Liver (tissue), 8 donors: ENCODE measurements at regions not wholly inside any gene's neighbourhood (a gene's known extent, or its start where the extent isn't known, plus 50 kb on each side); places are given as distances from the start of the nearest gene placed in this dataset.

ENCODE experiments used
- DNase-seq: peaks from one replicate; pipeline ENCODE4 v3.0.0-alpha.2; 2017; ENCODE audit warnings: low spot score
- H3K27ac ChIP-seq, 2 donors: one replicate each; pipeline ENCODE4 v1.7.0; 2013; ENCODE audit warnings: inconsistent platforms in 2 of 2, low read length in 2 of 2, control low read depth in 1 of 2, low read depth in 1 of 2, mild to moderate bottlenecking in 1 of 2
- H3K27me3 ChIP-seq, 4 donors: one replicate each; pipeline versions ENCODE4 v1.6.1 to v1.7.0; 2013; ENCODE audit warnings: low read length in 3 of 4, inconsistent platforms in 1 of 4, mild to moderate bottlenecking in 1 of 4, moderate library complexity in 1 of 4; ENCODE audit not compliant: control insufficient read depth in 4 of 4, insufficient read depth in 4 of 4
- H3K36me3 ChIP-seq, 4 donors: one replicate each; pipeline versions ENCODE4 v1.6.1 to v1.7.0; 2013; ENCODE audit warnings: low read length in 3 of 4, mild to moderate bottlenecking in 3 of 4, low read depth in 1 of 4, moderate library complexity in 1 of 4; ENCODE audit not compliant: control insufficient read depth in 4 of 4, insufficient read depth in 3 of 4
- H3K4me1 ChIP-seq, 4 donors: one replicate each; pipeline versions ENCODE4 v1.6.1 to v1.7.0; 2013; ENCODE audit warnings: low read length in 3 of 4, mild to moderate bottlenecking in 3 of 4, moderate library complexity in 1 of 4; ENCODE audit not compliant: control insufficient read depth in 4 of 4, insufficient read depth in 4 of 4
- H3K4me3 ChIP-seq, 3 donors: one replicate each; pipeline versions ENCODE4 v1.6.1 to v1.7.0; 2013; ENCODE audit warnings: low read length in 3 of 3, control low read depth in 1 of 3, low read depth in 1 of 3, mild to moderate bottlenecking in 1 of 3
- H3K9ac ChIP-seq, 2 donors: one replicate each; pipeline ENCODE4 v1.7.0; 2013; ENCODE audit warnings: low read length in 2 of 2, mild to moderate bottlenecking in 2 of 2, moderate library complexity in 2 of 2, control low read depth in 1 of 2, low read depth in 1 of 2
- H3K9me3 ChIP-seq, 4 donors: one replicate each; pipeline versions ENCODE4 v1.6.1 to v1.7.0; 2013; ENCODE audit warnings: low read length in 3 of 4; ENCODE audit not compliant: control insufficient read depth in 4 of 4
- EGR1 ChIP-seq, 2 donors: IDR thresholded peaks; 2 replicates each; pipeline ENCODE4 v1.6.1; 2016 to 2018; ENCODE audit warnings: antibody characterized with exemption in 2 of 2, low read depth in 2 of 2
- FOXA1 ChIP-seq: IDR thresholded peaks from 2 replicates; pipeline ENCODE4 v1.6.1; 2016; ENCODE audit warnings: antibody characterized with exemption
- FOXA2 ChIP-seq: IDR thresholded peaks from 2 replicates; pipeline ENCODE4 v1.6.1; 2016; ENCODE audit warnings: antibody characterized with exemption
- GABPA ChIP-seq, 2 donors: IDR thresholded peaks in 1 of 2; conservative IDR thresholded peaks in 1 of 2; 2 replicates each; pipeline ENCODE4 v1.6.1; 2016; ENCODE audit warnings: antibody characterized with exemption in 2 of 2, mild to moderate bottlenecking in 1 of 2, moderate library complexity in 1 of 2
- HNF4G ChIP-seq: IDR thresholded peaks from 2 replicates; pipeline ENCODE4 v1.6.1; 2016; ENCODE audit warnings: antibody characterized with exemption
- JUND ChIP-seq, 2 donors: IDR thresholded peaks; 2 replicates each; pipeline ENCODE4 v1.6.1; 2016; ENCODE audit warnings: antibody characterized with exemption in 2 of 2
- MAX ChIP-seq: IDR thresholded peaks from 2 replicates; pipeline ENCODE4 v1.6.1; 2016; ENCODE audit warnings: antibody characterized with exemption
- RAD21 ChIP-seq, 2 donors: IDR thresholded peaks; 2 replicates each; pipeline ENCODE4 v1.6.1; 2016; ENCODE audit warnings: antibody characterized with exemption in 2 of 2, mild to moderate bottlenecking in 2 of 2
- RXRA ChIP-seq, 2 donors: IDR thresholded peaks; 2 replicates each; pipeline ENCODE4 v1.6.1; 2017 to 2018; ENCODE audit warnings: antibody characterized with exemption in 2 of 2, mild to moderate bottlenecking in 1 of 2
- SP1 ChIP-seq: IDR thresholded peaks from 2 replicates; pipeline ENCODE4 v1.6.1; 2018; ENCODE audit warnings: antibody characterized with exemption, mild to moderate bottlenecking
- TAF1 ChIP-seq: conservative IDR thresholded peaks from 2 replicates; pipeline ENCODE4 v1.6.1; 2016; ENCODE audit warnings: antibody characterized with exemption, mild to moderate bottlenecking
- YY1 ChIP-seq: IDR thresholded peaks from 2 replicates; pipeline ENCODE4 v1.6.1; 2016; ENCODE audit warnings: antibody characterized with exemption, mild to moderate bottlenecking
- ZBTB33 ChIP-seq: IDR thresholded peaks from 2 replicates; pipeline ENCODE4 v1.6.1; 2016; ENCODE audit warnings: antibody characterized with exemption
- WGBS: extraction: QIAGEN DNeasy Blood & Tissue Kit; methylation state at CpG from one replicate; pipeline ENCODE4 v1.1.7; 2013; 5-methylcytosine and 5-hydroxymethylcytosine counted together
- TF ChIP-seq, protein P1 (sequence below): fragments of 150-350 bp; IDR thresholded peaks from 2 replicates; pipeline ENCODE4 v1.5.1; 2017; ENCODE audit warnings: improper control_type of control experiment, low read depth, low read length; ENCODE audit not compliant: missing input control
- TF ChIP-seq, protein P2 (sequence below): IDR thresholded peaks from 2 replicates; pipeline ENCODE4 v1.6.1; 2016; ENCODE audit warnings: antibody characterized with exemption
- TF ChIP-seq, protein P3 (sequence below): IDR thresholded peaks from 2 replicates; pipeline ENCODE4 v1.6.1; 2016; ENCODE audit warnings: antibody characterized with exemption, mild to moderate bottlenecking
- donor health status: healthy.
- donor health status: healthy.
- donor health status: healthy.
- donor health status: healthy.
- donor health status: healthy.

DNA sequence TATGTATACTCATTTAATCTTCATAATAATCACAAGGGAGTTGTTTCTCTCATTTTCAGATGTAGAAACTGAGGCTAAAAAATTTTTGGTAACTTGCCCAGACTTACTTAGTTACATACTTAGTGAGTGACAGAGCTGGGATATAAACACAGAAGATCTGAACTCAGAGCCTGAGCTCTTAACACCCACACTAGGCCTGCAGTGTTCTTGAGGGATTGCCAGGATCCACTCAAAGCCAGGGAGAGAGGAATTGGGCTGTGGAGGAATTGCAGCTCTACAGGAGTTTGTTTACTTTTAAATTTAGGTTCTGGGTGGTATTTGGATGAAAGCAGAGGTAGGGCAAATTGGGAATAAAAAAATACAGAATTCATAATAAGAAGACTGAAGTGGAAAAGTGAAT is 515.1 kb upstream of the PLXNA2 start (continued):
- TF ChIP-seq, protein P1, sequence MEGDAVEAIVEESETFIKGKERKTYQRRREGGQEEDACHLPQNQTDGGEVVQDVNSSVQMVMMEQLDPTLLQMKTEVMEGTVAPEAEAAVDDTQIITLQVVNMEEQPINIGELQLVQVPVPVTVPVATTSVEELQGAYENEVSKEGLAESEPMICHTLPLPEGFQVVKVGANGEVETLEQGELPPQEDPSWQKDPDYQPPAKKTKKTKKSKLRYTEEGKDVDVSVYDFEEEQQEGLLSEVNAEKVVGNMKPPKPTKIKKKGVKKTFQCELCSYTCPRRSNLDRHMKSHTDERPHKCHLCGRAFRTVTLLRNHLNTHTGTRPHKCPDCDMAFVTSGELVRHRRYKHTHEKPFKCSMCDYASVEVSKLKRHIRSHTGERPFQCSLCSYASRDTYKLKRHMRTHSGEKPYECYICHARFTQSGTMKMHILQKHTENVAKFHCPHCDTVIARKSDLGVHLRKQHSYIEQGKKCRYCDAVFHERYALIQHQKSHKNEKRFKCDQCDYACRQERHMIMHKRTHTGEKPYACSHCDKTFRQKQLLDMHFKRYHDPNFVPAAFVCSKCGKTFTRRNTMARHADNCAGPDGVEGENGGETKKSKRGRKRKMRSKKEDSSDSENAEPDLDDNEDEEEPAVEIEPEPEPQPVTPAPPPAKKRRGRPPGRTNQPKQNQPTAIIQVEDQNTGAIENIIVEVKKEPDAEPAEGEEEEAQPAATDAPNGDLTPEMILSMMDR, result no peak
- TF ChIP-seq FOXA1, result no peak
- no peak for TF ChIP-seq HNF4G
- no peak for TF ChIP-seq TAF1
- TF ChIP-seq FOXA2, result no peak
- no peak for TF ChIP-seq JUND (IDR thresholded peaks at IDR 0.05)

DNA sequence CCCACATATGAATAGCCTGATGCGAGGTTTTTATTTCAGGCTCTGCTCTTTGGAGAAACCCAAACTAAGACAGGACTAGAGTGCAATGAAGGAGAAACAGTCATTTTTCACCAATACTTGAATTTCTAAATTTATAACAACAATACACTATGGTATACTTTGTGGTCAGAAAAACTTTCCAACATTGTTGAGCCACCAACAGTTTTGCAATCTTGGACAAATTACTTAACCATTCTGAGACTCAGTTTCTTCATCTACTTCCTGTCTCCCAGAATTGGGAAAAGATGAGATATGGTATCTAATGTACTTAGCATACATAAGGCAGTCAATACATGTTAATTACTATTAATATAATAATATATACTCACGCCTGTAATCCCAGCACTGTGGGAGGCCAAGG is 519.8 kb upstream of the PLXNA2 start:
- Histone ChIP-seq H3K4me1 (no peaks in the 10 kb centered on the region), H3K27me3 (no peaks in the 10 kb centered on the region), H3K9me3 (no peaks in the 10 kb centered on the region), H3K4me3 (no peak overlapping the region), H3K9ac (no peak overlapping the region), H3K36me3 (no peaks in the 10 kb centered on the region), H3K27ac (no peak overlapping the region)
- 96% methylated on average over 2 of the region's 2 CpGs for WGBS
- TF ChIP-seq FOXA1 (no peak), YY1 (no peak), EGR1 (IDR thresholded peaks at IDR 0.05; ENCODE audit: low read depth in 2 of 2) (no peak)
- TF ChIP-seq, protein P2, sequence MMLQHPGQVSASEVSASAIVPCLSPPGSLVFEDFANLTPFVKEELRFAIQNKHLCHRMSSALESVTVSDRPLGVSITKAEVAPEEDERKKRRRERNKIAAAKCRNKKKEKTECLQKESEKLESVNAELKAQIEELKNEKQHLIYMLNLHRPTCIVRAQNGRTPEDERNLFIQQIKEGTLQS, result no peak
- no peak for DNase-seq

- Histone ChIP-seq H3K4me3 (no peak overlapping the region), H3K27me3 (no peaks in the 10 kb centered on the region), H3K4me1 (no peaks in the 10 kb centered on the region), H3K36me3 (no peaks in the 10 kb centered on the region), H3K9ac (no peak overlapping the region), H3K9me3 (no peaks in the 10 kb centered on the region), H3K27ac (no peak overlapping the region)
- 73% methylated on average over 4 of the region's 4 CpGs for WGBS
- TF ChIP-seq, protein P2, result no peak
- TF ChIP-seq RXRA (IDR thresholded peaks at IDR 0.05), result no peak
- no peak for TF ChIP-seq SP1
- TF ChIP-seq FOXA1, result no peak
- TF ChIP-seq MAX, result no peak
- TF ChIP-seq FOXA2, result no peak
- TF ChIP-seq JUND (IDR thresholded peaks at IDR 0.05), result no peak
- TF ChIP-seq, protein P3, sequence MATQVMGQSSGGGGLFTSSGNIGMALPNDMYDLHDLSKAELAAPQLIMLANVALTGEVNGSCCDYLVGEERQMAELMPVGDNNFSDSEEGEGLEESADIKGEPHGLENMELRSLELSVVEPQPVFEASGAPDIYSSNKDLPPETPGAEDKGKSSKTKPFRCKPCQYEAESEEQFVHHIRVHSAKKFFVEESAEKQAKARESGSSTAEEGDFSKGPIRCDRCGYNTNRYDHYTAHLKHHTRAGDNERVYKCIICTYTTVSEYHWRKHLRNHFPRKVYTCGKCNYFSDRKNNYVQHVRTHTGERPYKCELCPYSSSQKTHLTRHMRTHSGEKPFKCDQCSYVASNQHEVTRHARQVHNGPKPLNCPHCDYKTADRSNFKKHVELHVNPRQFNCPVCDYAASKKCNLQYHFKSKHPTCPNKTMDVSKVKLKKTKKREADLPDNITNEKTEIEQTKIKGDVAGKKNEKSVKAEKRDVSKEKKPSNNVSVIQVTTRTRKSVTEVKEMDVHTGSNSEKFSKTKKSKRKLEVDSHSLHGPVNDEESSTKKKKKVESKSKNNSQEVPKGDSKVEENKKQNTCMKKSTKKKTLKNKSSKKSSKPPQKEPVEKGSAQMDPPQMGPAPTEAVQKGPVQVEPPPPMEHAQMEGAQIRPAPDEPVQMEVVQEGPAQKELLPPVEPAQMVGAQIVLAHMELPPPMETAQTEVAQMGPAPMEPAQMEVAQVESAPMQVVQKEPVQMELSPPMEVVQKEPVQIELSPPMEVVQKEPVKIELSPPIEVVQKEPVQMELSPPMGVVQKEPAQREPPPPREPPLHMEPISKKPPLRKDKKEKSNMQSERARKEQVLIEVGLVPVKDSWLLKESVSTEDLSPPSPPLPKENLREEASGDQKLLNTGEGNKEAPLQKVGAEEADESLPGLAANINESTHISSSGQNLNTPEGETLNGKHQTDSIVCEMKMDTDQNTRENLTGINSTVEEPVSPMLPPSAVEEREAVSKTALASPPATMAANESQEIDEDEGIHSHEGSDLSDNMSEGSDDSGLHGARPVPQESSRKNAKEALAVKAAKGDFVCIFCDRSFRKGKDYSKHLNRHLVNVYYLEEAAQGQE, result no peak
- no peak for TF ChIP-seq RAD21 (IDR thresholded peaks at IDR 0.05)
- no peak for TF ChIP-seq TAF1
- no peak for TF ChIP-seq HNF4G
- TF ChIP-seq GABPA (IDR thresholded peaks at IDR 0.05 in 1 of 2, conservative IDR thresholded peaks at IDR 0.05 in 1 of 2), result no peak
- no peak for TF ChIP-seq ZBTB33
- no peak for DNase-seq
Measured at GRCh38 chr1:208766832-208767231, 522.6 kb upstream of the PLXNA2 start.
